H9 (cell line): ENCODE measurements at regions not wholly inside any gene's neighbourhood (a gene's known extent, or its start where the extent isn't known, plus 50 kb on each side); places are given as distances from the start of the nearest gene placed in this dataset.

Source experiments
- DNase-seq: peaks from one replicate; pipeline ENCODE4 v3.0.0-alpha.2; 2017
- H2AFZ ChIP-seq: one replicate; pipeline ENCODE4 v1.6.1; 2013; ENCODE audit warnings: mild to moderate bottlenecking, low read length, control low read depth, moderate library complexity
- H2AK5ac ChIP-seq: 2 replicates; pipeline ENCODE4 v1.6.1; 2013; ENCODE audit warnings: low read length, control low read depth, mixed read lengths; ENCODE audit not compliant: insufficient read length
- H2BK120ac ChIP-seq: one replicate; pipeline ENCODE4 v1.6.1; 2013; ENCODE audit warnings: low read depth, mild to moderate bottlenecking, low read length, control low read depth, inconsistent platforms; ENCODE audit not compliant: poor library complexity, severe bottlenecking
- H2BK12ac ChIP-seq: 2 replicates; pipeline ENCODE4 v1.6.1; 2013; ENCODE audit warnings: low read length, control low read depth, mixed read lengths, low read depth; ENCODE audit not compliant: insufficient read length
- H2BK15ac ChIP-seq: 2 replicates; pipeline ENCODE4 v1.6.1; 2013; ENCODE audit warnings: low read depth, low read length, control low read depth
- H2BK20ac ChIP-seq: one replicate; pipeline ENCODE4 v1.6.1; 2013; ENCODE audit warnings: low read depth, mild to moderate bottlenecking, low read length, control low read depth, inconsistent platforms; ENCODE audit not compliant: poor library complexity, severe bottlenecking
- H2BK5ac ChIP-seq: 2 replicates; pipeline ENCODE4 v1.6.1; 2013; ENCODE audit warnings: low read length, control low read depth, mixed read lengths; ENCODE audit not compliant: insufficient read length
- H3K14ac ChIP-seq: 2 replicates; pipeline ENCODE4 v1.6.1; 2013; ENCODE audit warnings: low read length, control low read depth; ENCODE audit not compliant: insufficient read depth
- H3K18ac ChIP-seq: 2 replicates; pipeline ENCODE4 v1.6.1; 2013; ENCODE audit warnings: low read depth, mild to moderate bottlenecking, mixed read lengths, low read length, control low read depth; ENCODE audit not compliant: insufficient read length
- H3K23ac ChIP-seq: 2 replicates; pipeline ENCODE4 v1.6.1; 2013; ENCODE audit warnings: low read length, control low read depth, mixed read lengths, low read depth; ENCODE audit not compliant: insufficient read length
- H3K23me2 ChIP-seq: 2 replicates; pipeline ENCODE4 v1.6.1; 2013; ENCODE audit warnings: low read depth, mild to moderate bottlenecking, mixed read lengths, low read length, control low read depth; ENCODE audit not compliant: insufficient read length, poor library complexity, severe bottlenecking
- H3K27ac ChIP-seq: 2 replicates; pipeline ENCODE4 v1.5.1; 2013; ENCODE audit warnings: low read length, control low read depth, mixed read lengths, low read depth; ENCODE audit not compliant: insufficient read length
- H3K27me3 ChIP-seq: 2 replicates; pipeline ENCODE4 v1.6.1; 2013; ENCODE audit warnings: low read length, control low read depth, inconsistent platforms; ENCODE audit not compliant: insufficient read depth
- H3K4ac ChIP-seq: 2 replicates; pipeline ENCODE4 v1.6.1; 2013; ENCODE audit warnings: low read depth, mild to moderate bottlenecking, control low read depth, inconsistent platforms, low read length, moderate library complexity
- H3K4me1 ChIP-seq: 2 replicates; pipeline ENCODE4 v1.6.1; 2013; ENCODE audit warnings: low read length, control low read depth, inconsistent platforms; ENCODE audit not compliant: insufficient read depth
- H3K4me2 ChIP-seq: 2 replicates; pipeline ENCODE4 v1.6.1; 2013; ENCODE audit warnings: low read length, control low read depth, mixed read lengths; ENCODE audit not compliant: insufficient read length, insufficient read depth
- H3K56ac ChIP-seq: 2 replicates; pipeline ENCODE4 v1.6.1; 2013; ENCODE audit warnings: low read depth, mild to moderate bottlenecking, mixed read lengths, low read length, control low read depth; ENCODE audit not compliant: insufficient read length
- H3K79me1 ChIP-seq: 2 replicates; pipeline ENCODE4 v1.6.1; 2013; ENCODE audit warnings: low read depth, mild to moderate bottlenecking, moderate library complexity, low read length, control low read depth, inconsistent platforms; ENCODE audit not compliant: insufficient read depth, poor library complexity, severe bottlenecking
- H3K79me2 ChIP-seq: 2 replicates; pipeline ENCODE4 v1.6.1; 2013; ENCODE audit warnings: low read length, control low read depth, inconsistent platforms; ENCODE audit not compliant: insufficient read depth
- H3K9ac ChIP-seq: 2 replicates; pipeline ENCODE4 v1.6.1; 2013; ENCODE audit warnings: low read length, control low read depth, mixed read lengths; ENCODE audit not compliant: insufficient read length; ENCODE audit errors: extremely low read depth
- H3K9me3 ChIP-seq: one replicate; pipeline ENCODE4 v1.6.1; 2013; ENCODE audit warnings: low read depth, low read length, inconsistent platforms; ENCODE audit not compliant: control insufficient read depth
- H3T11ph ChIP-seq: one replicate; pipeline ENCODE4 v1.6.1; 2013; ENCODE audit warnings: mild to moderate bottlenecking, low read length, control low read depth, inconsistent platforms
- H4K20me1 ChIP-seq: one replicate; pipeline ENCODE4 v1.6.1; 2013; ENCODE audit not compliant: control insufficient read depth, insufficient read length, insufficient read depth
- H4K5ac ChIP-seq: 2 replicates; pipeline ENCODE4 v1.6.1; 2013; ENCODE audit warnings: low read depth, mild to moderate bottlenecking, mixed read lengths, low read length, control low read depth; ENCODE audit not compliant: insufficient read length
- H4K8ac ChIP-seq: replicated peaks from 2 replicates; pipeline ENCODE4 v1.6.1; 2013; ENCODE audit warnings: low read length, control low read depth, mixed read lengths, low read depth; ENCODE audit not compliant: insufficient read length
- H4K91ac ChIP-seq: 2 replicates; pipeline ENCODE4 v1.6.1; 2013; ENCODE audit warnings: low read depth, mild to moderate bottlenecking, moderate library complexity, mixed read lengths, low read length, control low read depth; ENCODE audit not compliant: insufficient read length
- H3K27ac Mint-ChIP-seq, 3 experiments: 2 replicates in 2 of 3; 3 replicates in 1 of 3; pipeline ENCODE4 v1.8.0; 2020 to 2021; ENCODE audit warnings: mixed read lengths in 3 of 3, mild to moderate bottlenecking in 1 of 3, moderate library complexity in 1 of 3
- H3K27me3 Mint-ChIP-seq: 2 replicates; pipeline ENCODE4 v1.8.0; 2021; ENCODE audit warnings: low read depth, mild to moderate bottlenecking, moderate library complexity, mixed read lengths
- H3K36me3 Mint-ChIP-seq, 3 experiments: 2 replicates in 2 of 3; 3 replicates in 1 of 3; pipeline ENCODE4 v1.8.0; 2020 to 2021; ENCODE audit warnings: low read depth in 3 of 3, mixed read lengths in 3 of 3; ENCODE audit not compliant: insufficient read depth in 1 of 3
- H3K4me1 Mint-ChIP-seq, 2 experiments: 2 replicates each; pipeline ENCODE4 v1.8.0; 2020; ENCODE audit warnings: mixed read lengths in 2 of 2
- H3K4me3 Mint-ChIP-seq, 2 experiments: 2 replicates in 1 of 2; 3 replicates in 1 of 2; pipeline ENCODE4 v1.8.0; 2020 to 2021; ENCODE audit warnings: mild to moderate bottlenecking in 2 of 2, mixed read lengths in 2 of 2, moderate library complexity in 1 of 2
- H3K9me3 Mint-ChIP-seq, 2 experiments: 2 replicates in 1 of 2; 3 replicates in 1 of 2; pipeline ENCODE4 v1.8.0; 2020; ENCODE audit warnings: mild to moderate bottlenecking in 2 of 2, mixed read lengths in 2 of 2, moderate library complexity in 1 of 2
- CTCF ChIP-seq: fragments of 200-600 bp; sonication (generic); conservative IDR thresholded peaks from 3 replicates; pipeline ENCODE4 v1.8.0; 2021; ENCODE audit warnings: antibody characterized with exemption, mild to moderate bottlenecking
- WGBS: extraction: QIAGEN DNeasy Blood & Tissue Kit; methylation state at CpG from one replicate; pipeline ENCODE4 v1.1.7; 2013; ENCODE audit warnings: missing lambda C conversion rate, low lambda C conversion rate, mixed read lengths; ENCODE audit not compliant: insufficient read length; ENCODE audit errors: extremely low coverage; 5-methylcytosine and 5-hydroxymethylcytosine counted together

DNA sequence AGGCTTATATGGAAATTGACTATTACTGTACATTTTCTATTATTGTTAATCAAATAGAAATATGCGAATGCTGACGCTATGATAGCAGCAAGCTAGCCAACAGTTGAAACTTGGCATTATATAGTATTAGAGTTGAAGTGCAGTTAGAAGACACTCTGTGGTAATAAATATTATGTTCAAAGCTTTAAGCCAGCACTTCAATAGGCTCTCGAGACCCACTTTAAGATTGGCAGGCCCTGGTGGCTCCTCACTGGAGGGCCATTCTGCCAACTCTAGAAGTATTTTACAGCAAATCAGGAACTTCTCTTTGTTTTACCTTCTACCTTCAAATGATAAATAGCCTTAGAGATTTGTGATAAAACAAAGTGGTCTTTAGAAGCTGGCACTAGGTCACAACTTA lies 2029.0 kb upstream of the WWC1 start:
- no peaks in the 10 kb centered on the region for H3K4me1 ChIP-seq
- no peak overlapping the region for H3K14ac ChIP-seq
- no peaks in the 10 kb centered on the region for H3K79me2 ChIP-seq
- no peak for TF ChIP-seq CTCF
- H3K23ac ChIP-seq = no peak overlapping the region
- no peak overlapping the region for H2BK20ac ChIP-seq
- no peaks in the 10 kb centered on the region for H3K9me3 ChIP-seq
- H3K79me1 ChIP-seq = no peaks in the 10 kb centered on the region
- no peak overlapping the region for H4K8ac ChIP-seq
- H2AFZ ChIP-seq = no peak overlapping the region
- no peaks in the 10 kb centered on the region for H3K23me2 ChIP-seq
- H2BK12ac ChIP-seq = no peak overlapping the region
- no peak overlapping the region for H3T11ph ChIP-seq
- WGBS = no CpG with 5 or more reads among the region's 3 CpGs
- H2BK15ac ChIP-seq = no peak overlapping the region
- Mint-ChIP-seq H3K36me3 (no peaks in the 10 kb centered on the region), H3K4me1 (peaks cover 0 to 5% of the 10 kb centered on the region in 2 experiments; a peak in 2 of 4 replicates), H3K9me3 (no peaks in the 10 kb centered on the region), H3K27ac (no peak overlapping the region), H3K27me3 (no peaks in the 10 kb centered on the region), H3K4me3 (no peak overlapping the region)
- H3K27ac ChIP-seq = no peak overlapping the region
- H4K20me1 ChIP-seq = no peaks in the 10 kb centered on the region
- no peak overlapping the region for H4K5ac ChIP-seq
- no peaks in the 10 kb centered on the region for H3K27me3 ChIP-seq
- no peak overlapping the region for H2BK120ac ChIP-seq
- H3K18ac ChIP-seq = no peak overlapping the region
- no peak overlapping the region for H2AK5ac ChIP-seq
- H2BK5ac ChIP-seq = no peak overlapping the region
- DNase-seq = no peak
- H3K4ac ChIP-seq = no peak overlapping the region
- H3K56ac ChIP-seq = no peak overlapping the region
- no peak overlapping the region for H3K4me2 ChIP-seq
- H4K91ac ChIP-seq = no peak overlapping the region
- H3K9ac ChIP-seq = no peak overlapping the region
